AG04450 (cell line): ENCODE measurements at regions not wholly inside any gene's neighbourhood (a gene's known extent, or its start where the extent isn't known, plus 50 kb on each side); places are given as distances from the start of the nearest gene placed in this dataset.

Source experiments
- CTCF ChIA-PET: fragments of 300-600, 350-600 bp; formaldehyde crosslinking; extraction: SDS; loops from one replicate; lab custom pipeline; 2022; ENCODE audit warnings: antibody characterized with exemption, inconsistent platforms; lab: Charles Lee
- POLR2A ChIA-PET: fragments of 350-600 bp; formaldehyde crosslinking; extraction: SDS; loops from one replicate; lab custom pipeline; 2021; ENCODE audit warnings: antibody characterized with exemption, inconsistent platforms; lab: Yijun Ruan, JAX
- DNase-seq: peaks from one replicate; pipeline ENCODE4 v3.0.0-alpha.2; 2011; ENCODE audit warnings: low read depth, low spot score
- H3K27ac ChIP-seq: one replicate; pipeline ENCODE4 v1.5.1; 2012; ENCODE audit warnings: low read depth, low read length, control low read depth
- H3K27me3 ChIP-seq: one replicate; pipeline ENCODE4 v1.6.0; 2012; ENCODE audit warnings: low read length; ENCODE audit not compliant: control insufficient read depth, insufficient read depth
- H3K4me3 ChIP-seq: 2 replicates; pipeline ENCODE4 v1.5.1; 2011; ENCODE audit warnings: mild to moderate bottlenecking, low read depth, low read length, control low read depth
- H3K9me3 ChIP-seq: 2 replicates; pipeline ENCODE4 v1.5.1; 2012; ENCODE audit warnings: low read length; ENCODE audit not compliant: control insufficient read depth, insufficient read depth
- TF ChIP-seq, protein P1 (sequence below): IDR thresholded peaks from 2 replicates; pipeline ENCODE4 v1.5.1; 2011; ENCODE audit warnings: low read depth, low read length, control low read depth, inconsistent platforms

DNA sequence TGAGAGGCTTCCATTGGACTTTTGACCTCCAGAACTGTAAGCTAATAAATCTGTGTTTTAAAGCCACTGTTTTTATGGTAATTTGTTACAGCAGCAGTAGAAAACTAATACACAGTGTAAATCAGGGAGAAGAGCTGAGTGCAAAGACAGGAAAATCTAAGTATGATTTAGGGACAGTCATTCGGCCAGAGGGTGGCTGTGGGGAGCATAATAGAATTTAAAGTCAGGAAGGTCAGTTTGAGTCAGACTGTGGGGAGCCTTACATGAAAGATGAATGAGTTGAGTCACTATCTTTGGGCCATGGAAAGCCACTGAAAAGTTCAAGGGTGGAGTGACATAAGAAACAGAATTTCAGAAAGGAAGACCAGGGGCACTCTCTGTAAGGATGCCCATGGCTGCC is 52.4 kb upstream of the SSX2IP start:
- Histone ChIP-seq H3K4me3 (no peak overlapping the region), H3K27ac (no peak overlapping the region), H3K9me3 (0 out of 2 replicates have a peak, but pooled peaks cover 3% of the 10 kb centered on the region), H3K27me3 (no peaks in the 10 kb centered on the region)
- ChIA-PET POLR2A (no interaction called here), CTCF (interaction anchor here (0.9 kb wide), 1 partner anchor 239 kb away, joined by 3 read pairs; no protein-coding TSS in a partner anchor)
- no peak for DNase-seq
- TF ChIP-seq, protein P1, sequence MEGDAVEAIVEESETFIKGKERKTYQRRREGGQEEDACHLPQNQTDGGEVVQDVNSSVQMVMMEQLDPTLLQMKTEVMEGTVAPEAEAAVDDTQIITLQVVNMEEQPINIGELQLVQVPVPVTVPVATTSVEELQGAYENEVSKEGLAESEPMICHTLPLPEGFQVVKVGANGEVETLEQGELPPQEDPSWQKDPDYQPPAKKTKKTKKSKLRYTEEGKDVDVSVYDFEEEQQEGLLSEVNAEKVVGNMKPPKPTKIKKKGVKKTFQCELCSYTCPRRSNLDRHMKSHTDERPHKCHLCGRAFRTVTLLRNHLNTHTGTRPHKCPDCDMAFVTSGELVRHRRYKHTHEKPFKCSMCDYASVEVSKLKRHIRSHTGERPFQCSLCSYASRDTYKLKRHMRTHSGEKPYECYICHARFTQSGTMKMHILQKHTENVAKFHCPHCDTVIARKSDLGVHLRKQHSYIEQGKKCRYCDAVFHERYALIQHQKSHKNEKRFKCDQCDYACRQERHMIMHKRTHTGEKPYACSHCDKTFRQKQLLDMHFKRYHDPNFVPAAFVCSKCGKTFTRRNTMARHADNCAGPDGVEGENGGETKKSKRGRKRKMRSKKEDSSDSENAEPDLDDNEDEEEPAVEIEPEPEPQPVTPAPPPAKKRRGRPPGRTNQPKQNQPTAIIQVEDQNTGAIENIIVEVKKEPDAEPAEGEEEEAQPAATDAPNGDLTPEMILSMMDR, result no peak

DNA sequence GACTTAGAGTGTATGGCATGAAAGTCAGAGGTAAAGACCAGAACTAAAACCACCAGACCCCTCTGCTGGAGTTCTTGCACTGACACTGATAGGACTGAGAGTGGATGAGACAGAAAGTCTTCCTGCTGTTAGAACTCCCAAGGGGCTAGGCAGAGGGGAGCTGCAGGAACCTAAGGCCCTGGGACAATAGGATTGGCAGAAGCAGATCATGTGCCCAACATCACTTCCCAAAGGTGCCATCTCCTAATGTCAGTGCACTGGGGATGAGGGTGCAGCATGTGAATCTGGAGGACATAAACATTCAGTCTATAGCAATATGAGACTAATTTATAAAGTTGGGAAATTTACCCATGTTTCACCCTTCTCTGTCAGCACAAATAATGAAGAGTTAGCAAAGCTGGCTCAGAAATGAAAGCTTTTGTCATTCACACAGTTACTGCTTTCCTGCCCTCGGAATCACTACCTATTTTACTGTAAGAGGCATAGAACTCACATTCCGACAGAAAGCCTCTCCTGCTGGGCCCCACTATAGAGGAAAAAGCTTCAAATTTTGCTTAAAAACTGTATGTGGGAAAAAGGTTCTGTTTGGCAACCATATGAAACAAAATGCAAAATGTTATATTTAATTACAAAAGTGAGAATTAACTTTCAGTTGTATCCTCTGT is 49.9 kb upstream of the SSX2IP start:
- Histone ChIP-seq H3K27ac (no peak overlapping the region), H3K27me3 (no peaks in the 10 kb centered on the region), H3K4me3 (no peak overlapping the region), H3K9me3 (0 out of 2 replicates have a peak, but pooled peaks cover 3% of the 10 kb centered on the region)
- DNase-seq, result no peak
- POLR2A ChIA-PET, result no interaction called here
- CTCF ChIA-PET, result interaction anchor here (0.6 to 4.0 kb wide), 2 partner anchors 13 to 86 kb away, joined by 3 to 17 read pairs; no protein-coding TSS in a partner anchor
- TF ChIP-seq, protein P1, result no peak
